Mucosa of descending colon (tissue), 3 donors: ENCODE measurements at regions not wholly inside any gene's neighbourhood (a gene's known extent, or its start where the extent isn't known, plus 50 kb on each side); places are given as distances from the start of the nearest gene placed in this dataset.

Source experiments
- ATAC-seq: fragments of 200-7000 bp; cut with Tn5 transposase; one replicate; pipeline ENCODE4 v1.9.1; 2020; ENCODE audit warnings: mild to moderate bottlenecking, moderate library complexity
- DNase-seq, 3 donors: peaks; one replicate each; pipeline ENCODE4 v3.0.0-alpha.2; 2020
- H3K36me3 ChIP-seq: fragments of 200-600 bp; one replicate; pipeline ENCODE4 v1.8.0; 2021; ENCODE audit warnings: low read depth, mild to moderate bottlenecking
- H3K4me1 ChIP-seq: fragments of 200-600 bp; one replicate; pipeline ENCODE4 v1.8.0; 2021; ENCODE audit warnings: low read depth, mild to moderate bottlenecking
- H3K4me3 ChIP-seq: fragments of 200-600 bp; one replicate; pipeline ENCODE4 v1.8.0; 2021; ENCODE audit warnings: mild to moderate bottlenecking
- H3K9me3 ChIP-seq: fragments of 200-600 bp; one replicate; pipeline ENCODE4 v1.8.0; 2021; ENCODE audit warnings: mild to moderate bottlenecking
- intact Hi-C, 2 donors: fragments of 100-400 bp; cut with DNase I in 1 of 2; cut with micrococcal nuclease in 1 of 2; formaldehyde crosslinking; loops; one replicate each; pipeline versions ENCODE4 v1.11.0 to v1.11.1; 2022; cut with DNase I, micrococcal nuclease
- TF ChIP-seq, protein P1 (sequence below): fragments of 200-600 bp; IDR thresholded peaks from one replicate; pipeline ENCODE4 v1.8.0; 2022; ENCODE audit warnings: antibody characterized with exemption, mild to moderate bottlenecking
- donor health status: DM: no; HTN: no; CAD: no; lungs with moderate emphysema.
- donor health status: DM: no; HTN: no; CAD: no.
- donor health status: DM: no; HTN: yes; CAD: no.

DNA sequence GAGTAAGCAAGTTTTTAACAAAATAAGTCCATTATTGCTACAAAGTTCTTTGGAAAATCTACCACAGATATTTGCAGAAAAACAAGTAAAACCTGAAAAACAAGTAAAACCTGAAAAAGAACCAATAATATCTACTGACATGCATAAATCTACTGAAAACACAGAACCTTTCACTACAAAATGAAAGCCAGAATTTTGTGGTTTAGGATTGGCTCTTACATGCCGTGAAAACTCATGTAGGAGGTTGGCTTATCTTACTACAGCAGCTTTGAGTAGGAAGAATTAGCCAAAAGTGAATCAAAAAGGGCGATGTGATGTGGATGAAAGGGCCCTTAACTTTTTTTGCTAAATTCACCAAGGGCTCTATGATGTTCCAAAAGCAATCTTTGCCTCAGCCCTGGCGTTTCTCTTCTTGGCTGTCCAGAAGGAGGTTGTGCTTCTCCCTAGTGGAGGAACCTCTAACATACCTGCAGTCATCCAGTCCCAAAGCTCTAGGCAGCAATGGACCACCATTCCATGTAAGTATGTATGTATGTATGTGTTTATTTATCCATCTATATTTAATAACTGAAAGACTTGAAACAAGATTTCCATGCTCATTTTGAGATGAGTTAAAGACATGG, 93.5 kb upstream of the ZNF804B start:
- no peaks in the 10 kb centered on the region for H3K4me1 ChIP-seq
- intact Hi-C loops = no loop called here
- TF ChIP-seq, protein P1, sequence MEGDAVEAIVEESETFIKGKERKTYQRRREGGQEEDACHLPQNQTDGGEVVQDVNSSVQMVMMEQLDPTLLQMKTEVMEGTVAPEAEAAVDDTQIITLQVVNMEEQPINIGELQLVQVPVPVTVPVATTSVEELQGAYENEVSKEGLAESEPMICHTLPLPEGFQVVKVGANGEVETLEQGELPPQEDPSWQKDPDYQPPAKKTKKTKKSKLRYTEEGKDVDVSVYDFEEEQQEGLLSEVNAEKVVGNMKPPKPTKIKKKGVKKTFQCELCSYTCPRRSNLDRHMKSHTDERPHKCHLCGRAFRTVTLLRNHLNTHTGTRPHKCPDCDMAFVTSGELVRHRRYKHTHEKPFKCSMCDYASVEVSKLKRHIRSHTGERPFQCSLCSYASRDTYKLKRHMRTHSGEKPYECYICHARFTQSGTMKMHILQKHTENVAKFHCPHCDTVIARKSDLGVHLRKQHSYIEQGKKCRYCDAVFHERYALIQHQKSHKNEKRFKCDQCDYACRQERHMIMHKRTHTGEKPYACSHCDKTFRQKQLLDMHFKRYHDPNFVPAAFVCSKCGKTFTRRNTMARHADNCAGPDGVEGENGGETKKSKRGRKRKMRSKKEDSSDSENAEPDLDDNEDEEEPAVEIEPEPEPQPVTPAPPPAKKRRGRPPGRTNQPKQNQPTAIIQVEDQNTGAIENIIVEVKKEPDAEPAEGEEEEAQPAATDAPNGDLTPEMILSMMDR = no peak
- ATAC-seq (no peak), DNase-seq (no peak)
- H3K4me3 ChIP-seq = no peak overlapping the region
- no peaks in the 10 kb centered on the region for H3K36me3 ChIP-seq
- no peaks in the 10 kb centered on the region for H3K9me3 ChIP-seq

DNA sequence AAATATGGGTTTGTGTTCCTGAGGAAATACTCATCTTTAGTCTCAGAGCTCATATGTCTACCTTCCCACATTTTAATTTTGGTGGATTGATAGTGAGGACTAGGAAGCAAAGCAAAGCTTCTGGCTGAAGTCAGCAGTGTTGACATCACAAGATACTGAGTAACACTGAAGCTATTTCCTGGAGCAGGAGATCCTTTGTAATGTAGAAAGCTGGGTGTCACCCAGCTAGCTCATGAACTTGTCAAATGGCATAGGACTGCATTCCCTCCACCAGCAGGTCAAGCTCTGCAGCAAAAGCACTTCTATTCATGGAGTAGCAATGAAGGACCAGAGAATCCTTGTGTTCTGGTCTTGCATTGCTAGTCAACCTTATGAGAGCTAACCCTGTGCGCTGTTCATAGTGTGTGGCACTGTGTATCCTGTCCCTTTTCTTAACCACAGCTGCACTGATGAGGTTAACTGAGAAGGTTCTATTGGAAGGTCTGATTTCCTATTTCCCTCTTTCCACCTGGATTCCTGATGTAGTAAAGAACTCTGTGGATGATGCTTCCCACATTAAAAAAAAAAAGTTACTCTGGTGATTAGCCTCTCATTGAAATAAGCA, 94.8 kb upstream of the ZNF804B start:
- Histone ChIP-seq H3K36me3 (no peaks in the 10 kb centered on the region), H3K9me3 (no peaks in the 10 kb centered on the region), H3K4me1 (no peaks in the 10 kb centered on the region), H3K4me3 (no peak overlapping the region)
- peak; percentile 14 for ATAC-seq
- TF ChIP-seq, protein P1 = no peak
- DNase-seq = no peak
- intact Hi-C loops = no loop called here

DNA sequence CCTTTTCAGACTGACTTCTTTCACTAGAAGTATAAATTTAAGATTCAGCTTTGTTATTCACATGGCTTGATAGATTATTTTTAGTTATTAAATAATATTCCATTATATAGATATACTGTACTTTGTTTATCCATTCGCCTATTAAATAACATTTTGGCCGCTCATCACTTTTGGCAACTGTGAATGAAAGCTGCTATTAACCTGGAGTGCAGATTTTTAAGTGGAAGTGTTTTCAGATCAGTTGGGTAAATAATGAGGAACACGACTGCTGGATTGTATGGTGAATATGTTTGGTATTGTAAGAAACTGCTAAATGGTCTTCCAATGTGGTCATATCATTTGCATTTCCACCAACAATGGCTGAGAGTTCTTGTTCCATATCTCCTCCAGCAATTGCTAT, 97.6 kb upstream of the ZNF804B start:
- H3K36me3 ChIP-seq = no peaks in the 10 kb centered on the region
- TF ChIP-seq, protein P1 = no peak
- intact Hi-C loops = no loop called here
- H3K4me3 ChIP-seq = no peak overlapping the region
- no peaks in the 10 kb centered on the region for H3K4me1 ChIP-seq
- no peak for ATAC-seq
- no peak for DNase-seq
- H3K9me3 ChIP-seq = no peaks in the 10 kb centered on the region

DNA sequence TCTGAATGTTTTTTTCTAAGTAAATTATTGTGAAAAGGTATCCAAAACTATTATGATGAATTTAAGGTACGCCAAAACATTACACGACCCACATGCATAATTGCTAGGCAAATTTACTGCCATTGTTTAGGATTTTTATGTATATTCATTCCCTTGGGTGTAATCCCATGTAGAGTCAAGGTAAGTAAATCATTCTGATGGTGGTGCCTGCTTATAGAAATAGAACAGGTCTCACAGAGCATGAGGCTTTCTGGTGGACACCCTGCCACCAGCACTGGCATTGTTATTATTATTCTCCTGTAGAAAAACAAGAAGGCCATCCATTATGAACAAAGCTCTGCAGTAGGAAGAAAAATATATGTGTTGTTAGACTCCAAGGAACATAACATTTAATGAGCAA, 111.7 kb upstream of the ZNF804B start:
- Histone ChIP-seq H3K36me3 (no peaks in the 10 kb centered on the region), H3K4me1 (no peaks in the 10 kb centered on the region), H3K4me3 (no peak overlapping the region), H3K9me3 (peaks cover 5% of the 10 kb centered on the region)
- ATAC-seq = no peak
- intact Hi-C loops = no loop called here
- TF ChIP-seq, protein P1 = no peak
- no peak for DNase-seq

DNA sequence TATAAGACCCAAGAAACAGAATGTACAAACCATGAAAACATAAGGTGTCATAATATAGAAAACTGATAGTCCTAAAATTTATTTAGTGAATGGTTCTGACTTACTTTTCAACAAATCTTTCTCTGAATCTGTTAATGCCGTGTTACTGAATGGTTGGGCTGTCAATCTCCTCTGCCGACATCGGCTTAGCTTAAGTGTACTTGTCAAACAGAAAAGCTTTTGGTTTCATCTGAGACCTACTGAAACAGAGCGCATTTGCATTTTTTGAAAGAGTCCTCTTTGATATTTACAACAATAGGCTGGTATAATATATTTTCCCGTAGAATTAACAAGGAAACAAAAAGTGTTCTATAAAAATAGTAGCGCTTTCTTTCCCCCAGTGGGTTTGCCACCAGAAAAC, 120.9 kb upstream of the ZNF804B start:
- no peak overlapping the region for H3K4me3 ChIP-seq
- no peaks in the 10 kb centered on the region for H3K9me3 ChIP-seq
- H3K4me1 ChIP-seq = no peaks in the 10 kb centered on the region
- no peaks in the 10 kb centered on the region for H3K36me3 ChIP-seq
- intact Hi-C loops = no loop called here
- TF ChIP-seq, protein P1 = no peak
- DNase-seq = no peak
- no peak for ATAC-seq
